ENCODE measurements at regions not wholly inside any gene's neighbourhood (a gene's known extent, or its start where the extent isn't known, plus 50 kb on each side); places are given as distances from the start of the nearest gene placed in this dataset.

GRCh38 chrX:45261005-45261404 lies 60.3 kb upstream of the DIPK2B start:
- TF ChIP-seq, protein P1, sequence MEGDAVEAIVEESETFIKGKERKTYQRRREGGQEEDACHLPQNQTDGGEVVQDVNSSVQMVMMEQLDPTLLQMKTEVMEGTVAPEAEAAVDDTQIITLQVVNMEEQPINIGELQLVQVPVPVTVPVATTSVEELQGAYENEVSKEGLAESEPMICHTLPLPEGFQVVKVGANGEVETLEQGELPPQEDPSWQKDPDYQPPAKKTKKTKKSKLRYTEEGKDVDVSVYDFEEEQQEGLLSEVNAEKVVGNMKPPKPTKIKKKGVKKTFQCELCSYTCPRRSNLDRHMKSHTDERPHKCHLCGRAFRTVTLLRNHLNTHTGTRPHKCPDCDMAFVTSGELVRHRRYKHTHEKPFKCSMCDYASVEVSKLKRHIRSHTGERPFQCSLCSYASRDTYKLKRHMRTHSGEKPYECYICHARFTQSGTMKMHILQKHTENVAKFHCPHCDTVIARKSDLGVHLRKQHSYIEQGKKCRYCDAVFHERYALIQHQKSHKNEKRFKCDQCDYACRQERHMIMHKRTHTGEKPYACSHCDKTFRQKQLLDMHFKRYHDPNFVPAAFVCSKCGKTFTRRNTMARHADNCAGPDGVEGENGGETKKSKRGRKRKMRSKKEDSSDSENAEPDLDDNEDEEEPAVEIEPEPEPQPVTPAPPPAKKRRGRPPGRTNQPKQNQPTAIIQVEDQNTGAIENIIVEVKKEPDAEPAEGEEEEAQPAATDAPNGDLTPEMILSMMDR (IDR thresholded peaks at IDR 0.05; ENCODE audit: low read depth, low read length): no peak
- TF ChIP-seq, protein P2, sequence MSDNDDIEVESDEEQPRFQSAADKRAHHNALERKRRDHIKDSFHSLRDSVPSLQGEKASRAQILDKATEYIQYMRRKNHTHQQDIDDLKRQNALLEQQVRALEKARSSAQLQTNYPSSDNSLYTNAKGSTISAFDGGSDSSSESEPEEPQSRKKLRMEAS (IDR thresholded peaks at IDR 0.05; ENCODE audit: low read depth, low read length): no peak
- TF ChIP-seq MYC (IDR thresholded peaks at IDR 0.05; ENCODE audit: low read depth, low read length) (no peak), POLR2A (IDR thresholded peaks at IDR 0.05; ENCODE audit: extremely low read depth, insufficient read length) (no peak)
- no peak overlapping the region for H3K4me3 ChIP-seq (ENCODE audit: low read depth, low read length)
- no peak for DNase-seq (ENCODE audit: low read depth)

DNA sequence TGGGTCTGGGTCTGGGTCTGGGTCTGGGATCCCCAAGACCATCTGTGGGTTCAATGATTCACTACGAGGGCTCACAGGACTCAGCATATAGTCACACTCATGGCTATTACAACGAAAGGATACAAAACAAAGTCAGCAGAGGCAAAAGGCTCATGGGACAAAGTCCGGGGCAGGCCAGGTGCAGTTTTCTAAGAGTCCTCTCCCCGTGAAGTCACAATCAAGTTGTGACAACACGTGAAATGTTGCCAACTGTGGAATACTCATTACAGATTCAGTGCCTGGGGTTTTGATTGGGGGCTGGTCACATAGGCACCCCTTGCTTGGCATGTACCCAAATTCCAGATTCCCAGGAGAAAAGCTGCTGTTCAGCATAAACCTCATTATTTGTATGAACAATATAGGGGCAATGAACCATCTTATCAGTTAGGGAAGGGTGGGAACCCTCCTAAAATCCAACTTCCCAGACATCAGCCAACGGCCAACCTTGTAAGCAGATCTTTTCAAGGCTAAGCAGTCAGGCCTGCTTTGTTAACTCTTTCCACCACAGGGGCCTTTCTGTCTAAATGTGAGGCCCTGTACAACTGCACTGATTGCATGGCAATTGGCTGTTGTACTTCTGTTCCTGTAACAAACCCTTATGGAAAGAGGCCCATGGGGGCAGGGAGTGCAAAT lies 58.2 kb upstream of the DIPK2B start:
- no peak for DNase-seq (ENCODE audit: low read depth)
- no peak overlapping the region for H3K4me3 ChIP-seq (ENCODE audit: low read depth, low read length)
- TF ChIP-seq MYC (IDR thresholded peaks at IDR 0.05; ENCODE audit: low read depth, low read length) (no peak), POLR2A (IDR thresholded peaks at IDR 0.05; ENCODE audit: extremely low read depth, insufficient read length) (no peak)
- TF ChIP-seq, protein P1 (IDR thresholded peaks at IDR 0.05; ENCODE audit: low read depth, low read length): no peak
- TF ChIP-seq, protein P2 (IDR thresholded peaks at IDR 0.05; ENCODE audit: low read depth, low read length): no peak

Data from NB4 (cell line).